H1 (cell line): ENCODE measurements at regions not wholly inside any gene's neighbourhood (a gene's known extent, or its start where the extent isn't known, plus 50 kb on each side); places are given as distances from the start of the nearest gene placed in this dataset.

Experiments
- CTCF ChIA-PET: fragments of 300-600 bp; sonication (Branson Sonifier 250); formaldehyde crosslinking; loops from one replicate; lab custom pipeline; 2021; ENCODE audit not compliant: partially characterized antibody; lab: Charles Lee
- POLR2A ChIA-PET: fragments of 300-600 bp; sonication (Branson Sonifier 250); formaldehyde crosslinking; loops from one replicate; lab custom pipeline; 2021; ENCODE audit warnings: inconsistent platforms; ENCODE audit not compliant: partially characterized antibody; lab: Charles Lee
- DNase-seq, 2 experiments: peaks; one replicate each; pipeline versions ENCODE4 v3.0.0 to v3.0.0-alpha.2; 2010 to 2022; ENCODE audit warnings: low spot score in 2 of 2, low read depth in 1 of 2, mixed read lengths in 1 of 2
- FAIRE-seq: peaks from 2 replicates; lab custom pipeline; 2011; peaks lifted over from hg19 to GRCh38; lab: Jason Lieb, UNC
- H2AFZ ChIP-seq: 2 replicates; pipeline ENCODE4 v1.8.1; 2012; ENCODE audit warnings: low read length, inconsistent platforms
- H2AK5ac ChIP-seq: 2 replicates; pipeline ENCODE4 v1.6.1; 2013; ENCODE audit warnings: low read depth, low read length
- H2BK120ac ChIP-seq: replicated peaks from 2 replicates; pipeline ENCODE3; 2013; ENCODE audit warnings: low read depth, low read length, inconsistent platforms
- H2BK12ac ChIP-seq: 2 replicates; pipeline ENCODE4 v1.6.1; 2013; ENCODE audit warnings: low read depth, low read length
- H2BK15ac ChIP-seq: 2 replicates; pipeline ENCODE4 v1.6.1; 2013; ENCODE audit warnings: low read length
- H2BK20ac ChIP-seq: 2 replicates; pipeline ENCODE4 v1.6.1; 2013; ENCODE audit warnings: low read length
- H2BK5ac ChIP-seq: 2 replicates; pipeline ENCODE4 v1.6.1; 2013; ENCODE audit warnings: low read depth, low read length
- H3K14ac ChIP-seq: 2 replicates; pipeline ENCODE4 v1.6.1; 2013; ENCODE audit warnings: inconsistent platforms; ENCODE audit not compliant: insufficient read length
- H3K18ac ChIP-seq: 2 replicates; pipeline ENCODE4 v1.6.1; 2013; ENCODE audit warnings: low read length; ENCODE audit errors: extremely low read depth
- H3K23ac ChIP-seq: 2 replicates; pipeline ENCODE4 v1.6.1; 2013; ENCODE audit warnings: inconsistent platforms; ENCODE audit not compliant: insufficient read length
- H3K23me2 ChIP-seq: 2 replicates; pipeline ENCODE4 v1.6.1; 2013; ENCODE audit warnings: low read depth, low read length
- H3K27ac ChIP-seq: 2 replicates; pipeline ENCODE4 v1.6.1; 2011; ENCODE audit warnings: low read depth, low read length, inconsistent platforms
- H3K27me3 ChIP-seq, 4 experiments: replicated peaks in 1 of 4; 1 replicate in 1 of 4; 2 replicates in 3 of 4; pipeline versions ENCODE4 v1.6.1 to v1.8.1; 2011 to 2013; ENCODE audit warnings: low read length in 3 of 4, mild to moderate bottlenecking in 3 of 4, inconsistent platforms in 2 of 4, mixed read lengths in 2 of 4, moderate library complexity in 1 of 4; ENCODE audit not compliant: control insufficient read depth in 3 of 4, insufficient read depth in 3 of 4; ENCODE audit errors: extremely low read depth in 1 of 4
- H3K36me3 ChIP-seq, 4 experiments: 2 replicates each; pipeline versions ENCODE4 v1.6.1 to v1.8.1; 2011 to 2013; ENCODE audit warnings: mild to moderate bottlenecking in 4 of 4, low read length in 3 of 4, moderate library complexity in 2 of 4, control low read depth in 1 of 4, inconsistent platforms in 1 of 4; ENCODE audit not compliant: insufficient read depth in 4 of 4, control insufficient read depth in 2 of 4
- H3K4ac ChIP-seq: replicated peaks from 2 replicates; pipeline ENCODE3; 2013; ENCODE audit warnings: low read length, low read depth, mixed read lengths, inconsistent platforms; ENCODE audit not compliant: insufficient read length
- H3K4me1 ChIP-seq, 4 experiments: replicated peaks in 1 of 4; 1 replicate in 1 of 4; 2 replicates in 3 of 4; pipeline versions ENCODE4 v1.6.1 to v1.8.1; 2011 to 2013; ENCODE audit warnings: low read length in 3 of 4, inconsistent platforms in 2 of 4, mixed read lengths in 1 of 4; ENCODE audit not compliant: insufficient read depth in 4 of 4, control insufficient read depth in 3 of 4
- H3K4me2 ChIP-seq, 2 experiments: 2 replicates each; pipeline versions ENCODE4 v1.6.1 to v1.8.1; 2011 to 2013; ENCODE audit warnings: low read depth in 2 of 2, low read length in 2 of 2, control low read depth in 1 of 2, inconsistent platforms in 1 of 2, mild to moderate bottlenecking in 1 of 2; ENCODE audit not compliant: insufficient read depth in 1 of 2
- H3K4me3 ChIP-seq, 4 experiments: fragments of 200-600, 300-600 bp in 1 of 4; sonication (generic), shearing (Covaris generic), sonication (Bioruptor Twin) in 1 of 4; 2 replicates each; pipeline versions ENCODE4 v1.5.1 to v1.8.1; 2011 to 2016; ENCODE audit warnings: low read length in 4 of 4, low read depth in 3 of 4, control low read depth in 2 of 4, inconsistent platforms in 2 of 4, mild to moderate bottlenecking in 2 of 4, mixed read lengths in 1 of 4, moderate library complexity in 1 of 4; ENCODE audit not compliant: insufficient read depth in 2 of 4; ENCODE audit errors: extremely low read depth in 1 of 4
- H3K56ac ChIP-seq: replicated peaks from 2 replicates; pipeline ENCODE3; 2013; ENCODE audit warnings: low read depth, mild to moderate bottlenecking, mixed read lengths, low read length, inconsistent platforms; ENCODE audit not compliant: insufficient read length
- H3K79me1 ChIP-seq: 2 replicates; pipeline ENCODE4 v1.6.1; 2013; ENCODE audit warnings: low read depth, low read length, control low read depth
- H3K79me2 ChIP-seq, 2 experiments: 2 replicates each; pipeline versions ENCODE4 v1.6.1 to v1.8.1; 2012 to 2013; ENCODE audit warnings: low read length in 2 of 2, mild to moderate bottlenecking in 2 of 2, inconsistent platforms in 1 of 2; ENCODE audit not compliant: insufficient read depth in 2 of 2, control insufficient read depth in 1 of 2
- H3K9ac ChIP-seq, 4 experiments: replicated peaks in 1 of 4; 1 replicate in 1 of 4; 2 replicates in 3 of 4; pipeline versions ENCODE4 v1.6.1 to v1.8.1; 2011 to 2013; ENCODE audit warnings: low read depth in 3 of 4, low read length in 3 of 4, control low read depth in 2 of 4, mild to moderate bottlenecking in 2 of 4, moderate library complexity in 2 of 4, inconsistent platforms in 1 of 4; ENCODE audit errors: extremely low read depth in 1 of 4
- H3K9me3 ChIP-seq, 2 experiments: 2 replicates each; pipeline versions ENCODE4 v1.6.1 to v1.8.1; 2012 to 2013; ENCODE audit warnings: mild to moderate bottlenecking in 2 of 2, moderate library complexity in 2 of 2, control low read depth in 1 of 2, inconsistent platforms in 1 of 2, low read depth in 1 of 2, low read length in 1 of 2, mixed read lengths in 1 of 2; ENCODE audit not compliant: insufficient read depth in 2 of 2
- H4K20me1 ChIP-seq, 2 experiments: replicated peaks in 1 of 2; 2 replicates each; pipeline versions ENCODE3 to v1.8.1; 2011 to 2013; ENCODE audit warnings: inconsistent platforms in 2 of 2, low read length in 2 of 2, mild to moderate bottlenecking in 1 of 2; ENCODE audit not compliant: insufficient read depth in 2 of 2, control insufficient read depth in 1 of 2
- H4K5ac ChIP-seq: 2 replicates; pipeline ENCODE4 v1.6.1; 2013; ENCODE audit warnings: low read length, low read depth, mixed read lengths, inconsistent platforms; ENCODE audit not compliant: insufficient read length
- H4K8ac ChIP-seq: 2 replicates; pipeline ENCODE4 v1.8.0; 2013; ENCODE audit warnings: mild to moderate bottlenecking, moderate library complexity, low read length, inconsistent platforms; ENCODE audit not compliant: insufficient read depth; ENCODE audit errors: extremely low read depth
- H4K91ac ChIP-seq: replicated peaks from 2 replicates; pipeline ENCODE3; 2013; ENCODE audit warnings: low read length, mixed read lengths, inconsistent platforms; ENCODE audit not compliant: insufficient read length
- EP300 ChIP-seq, 2 experiments: IDR thresholded peaks; 1 replicate in 1 of 2; 2 replicates in 1 of 2; pipeline ENCODE4 v1.6.1; 2011 to 2012; ENCODE audit warnings: low read depth in 2 of 2, low read length in 2 of 2, mild to moderate bottlenecking in 2 of 2, borderline replicate concordance in 1 of 2, inconsistent platforms in 1 of 2, moderate library complexity in 1 of 2
- MAFK ChIP-seq: IDR thresholded peaks from 2 replicates; pipeline ENCODE4 v1.6.1; 2012; ENCODE audit warnings: low read depth, mild to moderate bottlenecking, improper control_type of control experiment, low read length
- NANOG ChIP-seq: IDR thresholded peaks from 2 replicates; pipeline ENCODE4 v1.6.1; 2011; ENCODE audit warnings: low read length, low read depth, mild to moderate bottlenecking, inconsistent platforms; ENCODE audit not compliant: insufficient read depth, poor library complexity, severe bottlenecking
- POLR2A ChIP-seq, 2 experiments: IDR thresholded peaks; 1 replicate in 1 of 2; 2 replicates in 1 of 2; pipeline ENCODE4 v1.6.1; 2011; ENCODE audit warnings: low read depth in 2 of 2, low read length in 2 of 2, mild to moderate bottlenecking in 2 of 2; ENCODE audit errors: control extremely low read depth in 1 of 2
- SP1 ChIP-seq: IDR thresholded peaks from 2 replicates; pipeline ENCODE4 v1.6.1; 2011; ENCODE audit warnings: low read depth, low read length
- TEAD4 ChIP-seq: IDR thresholded peaks from 2 replicates; pipeline ENCODE4 v1.6.1; 2012; ENCODE audit warnings: low read depth, low read length, inconsistent platforms, mixed read lengths
- YY1 ChIP-seq: IDR thresholded peaks from 2 replicates; pipeline ENCODE4 v1.6.1; 2011; ENCODE audit warnings: low read depth, mild to moderate bottlenecking, low read length
- WGBS, 2 experiments: shearing (Covaris generic) in 1 of 2; methylation state at CpG; one replicate each; pipeline versions ENCODE4 v1.1.6 to v1.1.7; 2013 to 2015; ENCODE audit warnings: low lambda C conversion rate in 2 of 2, mixed read lengths in 2 of 2, inconsistent platforms in 1 of 2, low coverage in 1 of 2, missing lambda C conversion rate in 1 of 2; ENCODE audit not compliant: insufficient replicate concordance in 2 of 2, insufficient coverage in 1 of 2, insufficient read length in 1 of 2; ENCODE audit errors: extremely low coverage in 1 of 2, missing lambda C conversion rate in 1 of 2; 5-methylcytosine and 5-hydroxymethylcytosine counted together
- TF ChIP-seq, protein P1 (sequence below), 3 experiments: IDR thresholded peaks; 1 replicate in 2 of 3; 2 replicates in 1 of 3; pipeline versions ENCODE4 v1.5.1 to v1.6.1; 2011; ENCODE audit warnings: low read length in 3 of 3, mild to moderate bottlenecking in 3 of 3, inconsistent platforms in 2 of 3, low read depth in 1 of 3, moderate library complexity in 1 of 3; ENCODE audit not compliant: insufficient read depth in 1 of 3; ENCODE audit errors: control extremely low read depth in 1 of 3

DNA sequence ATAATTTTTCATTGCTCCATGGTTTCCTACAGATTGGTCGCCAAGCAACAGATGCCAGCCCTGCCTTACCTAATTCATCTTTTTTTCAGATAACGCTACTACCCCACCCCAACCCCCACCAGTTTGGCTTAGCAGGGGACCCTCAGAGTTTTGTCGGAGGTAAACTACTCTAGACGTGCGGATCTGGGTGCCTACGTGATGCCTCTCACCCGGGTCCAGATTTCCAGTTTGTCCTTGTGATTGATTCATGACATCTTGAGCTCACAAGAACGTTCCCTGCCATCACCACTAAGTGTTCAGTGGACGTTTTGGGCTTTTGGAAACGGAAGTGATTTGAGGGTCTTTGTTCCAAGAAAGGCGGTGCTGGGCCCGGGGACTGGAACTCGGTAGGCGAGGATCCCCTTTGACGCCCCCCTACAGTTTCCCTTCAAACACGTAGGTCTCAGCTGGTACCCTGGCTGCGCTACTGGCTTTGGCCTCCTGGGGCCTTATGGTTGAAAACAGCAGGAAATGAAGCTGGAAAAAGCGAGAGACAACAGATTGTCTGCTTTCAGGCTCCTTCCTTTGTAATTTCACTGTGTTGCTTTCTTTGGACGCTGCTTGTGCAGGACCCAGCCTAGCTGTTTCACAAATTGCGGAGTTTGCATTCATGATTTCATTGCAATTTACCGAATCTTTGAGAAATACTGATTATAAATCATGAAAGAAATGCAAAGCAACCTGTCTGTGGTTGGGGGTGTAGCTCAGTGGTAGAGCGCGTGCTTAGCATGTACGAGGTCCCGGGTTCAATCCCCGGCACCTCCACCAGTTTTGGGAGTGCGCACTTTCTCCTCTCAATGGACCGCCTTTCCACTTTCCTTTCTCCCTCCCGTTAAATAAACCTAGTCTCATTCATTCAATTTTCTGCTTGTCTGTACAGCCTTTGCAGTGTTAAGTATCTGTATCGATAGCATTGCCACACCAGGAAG is 81.0 kb downstream of the GPX5 start:
- no peak overlapping the region for H3K56ac ChIP-seq
- 0 out of 2 replicates have a peak overlapping the region, but pooled peaks have one; percentile 65 for H2BK15ac ChIP-seq
- H4K91ac ChIP-seq = no peak overlapping the region
- peak overlapping the region in 2 of 4 experiments; percentile 2 to 56; a peak in 1 of 7 replicates for H3K9ac ChIP-seq
- no peak overlapping the region for H2BK5ac ChIP-seq
- H3K4me3 ChIP-seq = peak overlapping the region; percentile 67 to 84 (median 72)
- H2AK5ac ChIP-seq = no peak overlapping the region
- POLR2A ChIA-PET = interaction anchor here (0.6 to 2.3 kb wide), 8 partner anchors 10 to 239 kb away, joined by 3 to 9 read pairs (median 4); a partner anchor contains a TSS
- H4K8ac ChIP-seq = no peak overlapping the region
- peak in 1 of 2 experiments; percentile 84 for DNase-seq
- peaks cover 4% of the 10 kb centered on the region for H3K23me2 ChIP-seq
- peak overlapping the region; percentile 29; the same call in 1 of the 2 replicates for H3K18ac ChIP-seq
- no peak overlapping the region for H2BK20ac ChIP-seq
- WGBS, 2 experiments = 6% methylated on average over 30 of the region's 30 CpGs; no CpG with 5 or more reads in 1 of the 2 experiments
- peak; percentile 73 for FAIRE-seq
- no peak overlapping the region for H3K14ac ChIP-seq
- H4K20me1 ChIP-seq = peaks cover 0 to 1% of the 10 kb centered on the region in 2 experiments
- no peaks in the 10 kb centered on the region for H3K9me3 ChIP-seq
- H3K79me1 ChIP-seq = no peaks in the 10 kb centered on the region
- H3K27me3 ChIP-seq = no peaks in the 10 kb centered on the region
- H3K4me2 ChIP-seq = peak overlapping the region; percentile 82 to 97
- no peak overlapping the region for H2BK12ac ChIP-seq
- H3K4ac ChIP-seq = no peak overlapping the region
- no peaks in the 10 kb centered on the region for H3K79me2 ChIP-seq
- no peaks in the 10 kb centered on the region for H3K36me3 ChIP-seq
- H2AFZ ChIP-seq = 0 out of 2 replicates have a peak overlapping the region, but pooled peaks have one; percentile 82
- peaks cover 0 to 4% (median 0%) of the 10 kb centered on the region in 4 experiments; a peak in 1 of 7 replicates for H3K4me1 ChIP-seq
- H3K27ac ChIP-seq = no peak overlapping the region
- CTCF ChIA-PET = interaction anchor here (0.8 to 2.1 kb wide), 11 partner anchors 9 to 75 kb away, joined by 3 to 9 read pairs (median 5); no protein-coding TSS in a partner anchor
- H3K23ac ChIP-seq = no peak overlapping the region
- no peak overlapping the region for H2BK120ac ChIP-seq
- no peak overlapping the region for H4K5ac ChIP-seq
- TF ChIP-seq YY1 (no peak), TEAD4 (peak; percentile 74; the same call in 1 of the 2 replicates), EP300 (IDR thresholded peaks at IDR 0.05; ENCODE audit: borderline replicate concordance in 1 of 2, low read depth in 2 of 2, low read length in 2 of 2) (no peak), SP1 (no peak), MAFK (peak; percentile 44; the same call in 1 of the 2 replicates), POLR2A (IDR thresholded peaks at IDR 0.05; ENCODE audit: control extremely low read depth in 1 of 2, low read depth in 2 of 2, low read length in 2 of 2) (no peak), NANOG (no peak)
- TF ChIP-seq, protein P1, sequence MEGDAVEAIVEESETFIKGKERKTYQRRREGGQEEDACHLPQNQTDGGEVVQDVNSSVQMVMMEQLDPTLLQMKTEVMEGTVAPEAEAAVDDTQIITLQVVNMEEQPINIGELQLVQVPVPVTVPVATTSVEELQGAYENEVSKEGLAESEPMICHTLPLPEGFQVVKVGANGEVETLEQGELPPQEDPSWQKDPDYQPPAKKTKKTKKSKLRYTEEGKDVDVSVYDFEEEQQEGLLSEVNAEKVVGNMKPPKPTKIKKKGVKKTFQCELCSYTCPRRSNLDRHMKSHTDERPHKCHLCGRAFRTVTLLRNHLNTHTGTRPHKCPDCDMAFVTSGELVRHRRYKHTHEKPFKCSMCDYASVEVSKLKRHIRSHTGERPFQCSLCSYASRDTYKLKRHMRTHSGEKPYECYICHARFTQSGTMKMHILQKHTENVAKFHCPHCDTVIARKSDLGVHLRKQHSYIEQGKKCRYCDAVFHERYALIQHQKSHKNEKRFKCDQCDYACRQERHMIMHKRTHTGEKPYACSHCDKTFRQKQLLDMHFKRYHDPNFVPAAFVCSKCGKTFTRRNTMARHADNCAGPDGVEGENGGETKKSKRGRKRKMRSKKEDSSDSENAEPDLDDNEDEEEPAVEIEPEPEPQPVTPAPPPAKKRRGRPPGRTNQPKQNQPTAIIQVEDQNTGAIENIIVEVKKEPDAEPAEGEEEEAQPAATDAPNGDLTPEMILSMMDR (IDR thresholded peaks at IDR 0.05; ENCODE audit: control extremely low read depth in 1 of 3, insufficient read depth in 1 of 3, low read depth in 1 of 3, low read length in 3 of 3) = peak; percentile 20 to 33 (median 26); a peak in 2 of 4 replicates
